Breast epithelium (tissue), 3 donors: ENCODE measurements at regions not wholly inside any gene's neighbourhood (a gene's known extent, or its start where the extent isn't known, plus 50 kb on each side); places are given as distances from the start of the nearest gene placed in this dataset.

ENCODE experiments used
- POLR2A ChIP-seq: fragments of 450-650 bp; IDR thresholded peaks from one replicate; pipeline ENCODE4 v1.6.1; 2016; ENCODE audit warnings: antibody characterized with exemption, mild to moderate bottlenecking, moderate library complexity
- TF ChIP-seq, protein P1 (sequence below), 3 donors: fragments of 450-650 bp; IDR thresholded peaks; one replicate each; pipeline ENCODE4 v1.5.1; 2016 to 2017; ENCODE audit warnings: antibody characterized with exemption in 3 of 3, mild to moderate bottlenecking in 3 of 3, moderate library complexity in 3 of 3

DNA sequence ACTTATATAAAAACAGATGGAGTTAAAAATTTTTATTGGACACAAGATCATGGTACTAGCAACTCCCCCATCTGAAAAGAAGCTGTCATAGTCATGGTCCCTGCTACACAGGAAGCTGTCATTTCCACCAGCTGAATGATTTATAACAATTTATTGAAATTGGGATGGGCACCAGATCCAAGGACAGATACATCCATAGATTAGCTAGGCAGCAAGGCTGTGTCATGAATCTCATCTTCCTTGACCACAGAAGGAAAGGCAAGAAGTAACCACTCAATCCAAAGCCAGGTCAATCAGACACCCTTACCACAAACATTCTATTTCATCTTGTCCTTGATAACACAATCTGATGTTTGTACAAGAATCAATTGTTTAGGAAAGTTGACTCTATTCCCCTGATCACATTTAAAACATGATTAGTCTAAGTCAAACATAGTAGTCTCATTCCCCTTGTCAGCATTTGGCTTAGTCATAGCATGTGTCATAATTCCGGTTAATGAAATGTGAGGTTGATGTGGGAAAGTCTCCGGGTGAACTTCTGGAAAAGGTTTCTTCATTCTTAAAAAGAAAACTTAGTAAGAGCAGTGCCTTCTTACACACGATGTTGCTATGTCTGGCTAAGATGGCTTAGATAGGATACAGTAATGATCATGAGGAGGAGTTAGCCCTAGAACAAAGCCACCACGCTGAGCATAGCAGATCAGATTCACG lies 462.6 kb upstream of the PAPPA start:
- TF ChIP-seq, protein P1, sequence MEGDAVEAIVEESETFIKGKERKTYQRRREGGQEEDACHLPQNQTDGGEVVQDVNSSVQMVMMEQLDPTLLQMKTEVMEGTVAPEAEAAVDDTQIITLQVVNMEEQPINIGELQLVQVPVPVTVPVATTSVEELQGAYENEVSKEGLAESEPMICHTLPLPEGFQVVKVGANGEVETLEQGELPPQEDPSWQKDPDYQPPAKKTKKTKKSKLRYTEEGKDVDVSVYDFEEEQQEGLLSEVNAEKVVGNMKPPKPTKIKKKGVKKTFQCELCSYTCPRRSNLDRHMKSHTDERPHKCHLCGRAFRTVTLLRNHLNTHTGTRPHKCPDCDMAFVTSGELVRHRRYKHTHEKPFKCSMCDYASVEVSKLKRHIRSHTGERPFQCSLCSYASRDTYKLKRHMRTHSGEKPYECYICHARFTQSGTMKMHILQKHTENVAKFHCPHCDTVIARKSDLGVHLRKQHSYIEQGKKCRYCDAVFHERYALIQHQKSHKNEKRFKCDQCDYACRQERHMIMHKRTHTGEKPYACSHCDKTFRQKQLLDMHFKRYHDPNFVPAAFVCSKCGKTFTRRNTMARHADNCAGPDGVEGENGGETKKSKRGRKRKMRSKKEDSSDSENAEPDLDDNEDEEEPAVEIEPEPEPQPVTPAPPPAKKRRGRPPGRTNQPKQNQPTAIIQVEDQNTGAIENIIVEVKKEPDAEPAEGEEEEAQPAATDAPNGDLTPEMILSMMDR (IDR thresholded peaks at IDR 0.05) = no peak
- no peak for TF ChIP-seq POLR2A
